ENCODE measurements at regions not wholly inside any gene's neighbourhood (a gene's known extent, or its start where the extent isn't known, plus 50 kb on each side); places are given as distances from the start of the nearest gene placed in this dataset.
"Not testable (repeated sequence)": the region's sequence is repeated elsewhere in the genome, so short reads cannot be mapped to it uniquely, and the experiment has no call there.

DNA sequence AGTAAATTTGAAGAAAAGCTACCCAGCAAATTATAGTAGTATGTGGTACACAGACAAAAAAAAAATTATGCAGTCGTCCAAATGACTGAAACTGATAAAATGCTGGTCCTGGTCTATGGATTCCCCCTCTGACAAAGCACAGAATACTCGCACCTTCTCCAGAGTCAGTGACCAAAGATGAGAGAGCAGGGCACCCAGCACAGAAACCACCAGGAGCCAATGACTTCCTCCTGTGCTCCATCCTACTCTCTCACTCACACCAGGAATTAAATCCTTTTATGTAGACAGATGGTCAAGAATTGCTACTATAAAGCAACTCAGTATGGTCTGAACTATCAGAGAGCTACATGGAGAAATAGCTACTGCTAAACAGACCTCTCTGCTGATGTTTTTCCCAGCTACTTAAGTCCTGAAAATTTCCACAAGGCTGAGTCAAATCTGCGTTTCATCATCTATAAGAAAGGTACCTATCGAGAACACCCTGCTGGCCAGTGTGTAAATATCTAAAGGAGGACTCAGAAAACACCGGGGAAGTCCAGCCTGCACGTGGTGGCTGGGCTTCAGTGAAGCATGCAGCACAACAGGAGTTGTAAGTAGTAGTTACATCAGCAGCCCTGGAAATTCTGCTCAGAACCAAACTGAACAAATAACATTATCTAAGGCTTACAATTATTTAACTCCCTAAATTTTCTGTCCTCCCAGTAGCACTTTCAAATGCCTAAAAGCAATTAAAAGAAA, 118.1 kb upstream of the OR4F16 start:
- not testable (repeated sequence) for H3K4ac ChIP-seq (ENCODE audit: low read length); H3K27ac ChIP-seq (replicated peaks; ENCODE audit: low read length); H2AFZ ChIP-seq (ENCODE audit: low read length); H4K91ac ChIP-seq (ENCODE audit: low read depth, low read length, poor library complexity); H4K8ac ChIP-seq (ENCODE audit: low read depth, low read length); H3K23ac ChIP-seq (ENCODE audit: low read depth, low read length, poor library complexity); H3K4me2 ChIP-seq (ENCODE audit: insufficient read depth, low read length, poor library complexity, severe bottlenecking); H2BK120ac ChIP-seq (ENCODE audit: low read depth, low read length); H3K36me3 ChIP-seq (replicated peaks in 1 of 2; ENCODE audit: control insufficient read depth in 2 of 2, insufficient read depth in 2 of 2, low read length in 2 of 2); H3K4me3 ChIP-seq (ENCODE audit: low read length in 2 of 2); DNase-seq (ENCODE audit: low spot score); H3K4me1 ChIP-seq (ENCODE audit: control insufficient read depth in 2 of 2, insufficient read depth in 1 of 2, low read depth in 1 of 2, low read length in 2 of 2); H2BK15ac ChIP-seq (ENCODE audit: low read length); H3K9ac ChIP-seq (ENCODE audit: low read depth, low read length, poor library complexity); H3K18ac ChIP-seq (ENCODE audit: low read length); H3K14ac ChIP-seq (ENCODE audit: low read length); H2AK5ac ChIP-seq (ENCODE audit: low read depth, low read length); H3K9me3 ChIP-seq (replicated peaks in 1 of 2; ENCODE audit: control insufficient read depth in 2 of 2, insufficient read depth in 1 of 2, low read depth in 1 of 2, low read length in 2 of 2); H3K79me1 ChIP-seq (ENCODE audit: low read depth, low read length); H3K27me3 ChIP-seq (ENCODE audit: control insufficient read depth in 3 of 3, insufficient read depth in 3 of 3, low read depth in 1 of 3, low read length in 3 of 3); H2BK5ac ChIP-seq (ENCODE audit: low read length); H2BK12ac ChIP-seq (ENCODE audit: low read length)
- no CpG with 5 or more reads among the region's 6 CpGs for WGBS, 2 donors (ENCODE audit: extremely low coverage in 2 of 2, insufficient read length in 2 of 2, insufficient replicate concordance in 1 of 2)

DNA sequence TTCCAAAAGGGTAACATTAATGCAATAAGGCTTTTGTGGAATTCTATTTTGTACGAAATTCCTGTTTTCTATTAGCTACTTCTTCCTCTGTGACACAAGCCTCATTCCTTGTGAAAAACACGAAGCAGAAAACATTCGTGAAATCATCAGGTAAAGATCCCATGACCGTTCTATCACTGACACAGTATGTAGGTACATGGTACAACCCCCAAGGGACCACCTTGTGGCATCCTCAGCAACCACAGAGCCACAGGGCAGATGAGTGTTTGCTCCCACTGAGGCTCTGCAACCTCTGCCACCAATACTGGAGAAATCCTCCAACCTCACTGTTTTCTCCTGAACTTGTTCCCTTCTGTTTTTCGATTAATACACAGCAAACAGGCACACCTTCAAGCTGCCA, 118.4 kb upstream of the SAMD11 start:
- H3K9me3 ChIP-seq (replicated peaks in 1 of 2; ENCODE audit: control insufficient read depth in 2 of 2, insufficient read depth in 1 of 2, low read depth in 1 of 2, low read length in 2 of 2); H4K8ac ChIP-seq (ENCODE audit: low read depth, low read length); H2BK120ac ChIP-seq (ENCODE audit: low read depth, low read length); H3K4ac ChIP-seq (ENCODE audit: low read length); H3K36me3 ChIP-seq (replicated peaks in 1 of 2; ENCODE audit: control insufficient read depth in 2 of 2, insufficient read depth in 2 of 2, low read length in 2 of 2); H4K91ac ChIP-seq (ENCODE audit: low read depth, low read length, poor library complexity); H3K4me3 ChIP-seq (ENCODE audit: low read length in 2 of 2); H3K4me2 ChIP-seq (ENCODE audit: insufficient read depth, low read length, poor library complexity, severe bottlenecking); H2BK12ac ChIP-seq (ENCODE audit: low read length); H3K18ac ChIP-seq (ENCODE audit: low read length); H3K23ac ChIP-seq (ENCODE audit: low read depth, low read length, poor library complexity); H2BK15ac ChIP-seq (ENCODE audit: low read length); H2AFZ ChIP-seq (ENCODE audit: low read length); H3K14ac ChIP-seq (ENCODE audit: low read length); H2BK5ac ChIP-seq (ENCODE audit: low read length); H2AK5ac ChIP-seq (ENCODE audit: low read depth, low read length); H3K9ac ChIP-seq (ENCODE audit: low read depth, low read length, poor library complexity); DNase-seq (ENCODE audit: low spot score); H3K27me3 ChIP-seq (ENCODE audit: control insufficient read depth in 3 of 3, insufficient read depth in 3 of 3, low read depth in 1 of 3, low read length in 3 of 3); H3K79me1 ChIP-seq (ENCODE audit: low read depth, low read length); H3K4me1 ChIP-seq (ENCODE audit: control insufficient read depth in 2 of 2, insufficient read depth in 1 of 2, low read depth in 1 of 2, low read length in 2 of 2); H3K27ac ChIP-seq (replicated peaks; ENCODE audit: low read length): not testable (repeated sequence)
- no CpG with 5 or more reads among the region's 5 CpGs for WGBS, 2 donors (ENCODE audit: extremely low coverage in 2 of 2, insufficient read length in 2 of 2, insufficient replicate concordance in 1 of 2)

DNA sequence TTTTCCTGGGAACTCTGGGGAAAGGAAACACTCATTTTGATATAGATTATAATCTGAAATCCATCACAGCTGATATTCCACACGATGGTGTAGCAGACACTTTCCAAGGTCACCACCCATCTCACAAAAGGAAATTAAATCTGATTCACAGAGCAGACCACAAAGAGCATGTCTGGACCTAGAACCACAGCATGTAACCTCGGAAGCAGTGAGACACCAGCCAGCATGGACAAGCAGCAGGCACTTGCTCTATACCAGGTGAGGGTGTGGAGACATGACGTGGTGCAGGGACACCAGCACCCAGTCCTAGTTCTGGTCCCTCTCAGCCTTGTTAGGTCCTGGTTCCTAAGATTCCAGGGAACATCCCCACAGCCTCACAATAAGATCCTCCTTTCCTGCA, 116.7 kb upstream of the SAMD11 start:
- not testable (repeated sequence) for H3K27me3 ChIP-seq (ENCODE audit: control insufficient read depth in 3 of 3, insufficient read depth in 3 of 3, low read depth in 1 of 3, low read length in 3 of 3); H3K79me1 ChIP-seq (ENCODE audit: low read depth, low read length); H3K14ac ChIP-seq (ENCODE audit: low read length); H2BK120ac ChIP-seq (ENCODE audit: low read depth, low read length); H4K8ac ChIP-seq (ENCODE audit: low read depth, low read length); H3K4ac ChIP-seq (ENCODE audit: low read length); H3K4me3 ChIP-seq (ENCODE audit: low read length in 2 of 2); DNase-seq (ENCODE audit: low spot score); H3K23ac ChIP-seq (ENCODE audit: low read depth, low read length, poor library complexity); H3K9me3 ChIP-seq (replicated peaks in 1 of 2; ENCODE audit: control insufficient read depth in 2 of 2, insufficient read depth in 1 of 2, low read depth in 1 of 2, low read length in 2 of 2); H3K27ac ChIP-seq (replicated peaks; ENCODE audit: low read length); H4K91ac ChIP-seq (ENCODE audit: low read depth, low read length, poor library complexity); H2AFZ ChIP-seq (ENCODE audit: low read length); H2BK12ac ChIP-seq (ENCODE audit: low read length); H3K4me2 ChIP-seq (ENCODE audit: insufficient read depth, low read length, poor library complexity, severe bottlenecking); H3K4me1 ChIP-seq (ENCODE audit: control insufficient read depth in 2 of 2, insufficient read depth in 1 of 2, low read depth in 1 of 2, low read length in 2 of 2); H3K36me3 ChIP-seq (replicated peaks in 1 of 2; ENCODE audit: control insufficient read depth in 2 of 2, insufficient read depth in 2 of 2, low read length in 2 of 2); H3K18ac ChIP-seq (ENCODE audit: low read length); H2AK5ac ChIP-seq (ENCODE audit: low read depth, low read length); H2BK15ac ChIP-seq (ENCODE audit: low read length); H2BK5ac ChIP-seq (ENCODE audit: low read length); H3K9ac ChIP-seq (ENCODE audit: low read depth, low read length, poor library complexity)
- WGBS, 2 donors (ENCODE audit: extremely low coverage in 2 of 2, insufficient read length in 2 of 2, insufficient replicate concordance in 1 of 2) = no CpG with 5 or more reads among the region's 3 CpGs

- not testable (repeated sequence) for H2BK120ac ChIP-seq (ENCODE audit: low read depth, low read length); H3K9me3 ChIP-seq (replicated peaks in 1 of 2; ENCODE audit: control insufficient read depth in 2 of 2, insufficient read depth in 1 of 2, low read depth in 1 of 2, low read length in 2 of 2); H2BK5ac ChIP-seq (ENCODE audit: low read length); H2BK12ac ChIP-seq (ENCODE audit: low read length); H3K27ac ChIP-seq (replicated peaks; ENCODE audit: low read length); H3K14ac ChIP-seq (ENCODE audit: low read length); H4K91ac ChIP-seq (ENCODE audit: low read depth, low read length, poor library complexity); DNase-seq (ENCODE audit: low spot score); H4K8ac ChIP-seq (ENCODE audit: low read depth, low read length); H3K4me2 ChIP-seq (ENCODE audit: insufficient read depth, low read length, poor library complexity, severe bottlenecking); H2AK5ac ChIP-seq (ENCODE audit: low read depth, low read length); H2AFZ ChIP-seq (ENCODE audit: low read length); H3K23ac ChIP-seq (ENCODE audit: low read depth, low read length, poor library complexity); H3K4me3 ChIP-seq (ENCODE audit: low read length in 2 of 2); H3K9ac ChIP-seq (ENCODE audit: low read depth, low read length, poor library complexity); H3K36me3 ChIP-seq (replicated peaks in 1 of 2; ENCODE audit: control insufficient read depth in 2 of 2, insufficient read depth in 2 of 2, low read length in 2 of 2); H3K27me3 ChIP-seq (ENCODE audit: control insufficient read depth in 3 of 3, insufficient read depth in 3 of 3, low read depth in 1 of 3, low read length in 3 of 3); H3K79me1 ChIP-seq (ENCODE audit: low read depth, low read length); H3K18ac ChIP-seq (ENCODE audit: low read length); H3K4ac ChIP-seq (ENCODE audit: low read length); H3K4me1 ChIP-seq (ENCODE audit: control insufficient read depth in 2 of 2, insufficient read depth in 1 of 2, low read depth in 1 of 2, low read length in 2 of 2); H2BK15ac ChIP-seq (ENCODE audit: low read length)
- whole genome bisulfite sequencing, 2 donors (ENCODE audit: extremely low coverage in 2 of 2, insufficient read length in 2 of 2, insufficient replicate concordance in 1 of 2) = no CpG with 5 or more reads among the region's 4 CpGs
Measured at GRCh38 chr1:807699-808390, 115.9 kb upstream of the SAMD11 start.

Data from neuronal stem cell (in vitro differentiated cells).